ENCODE measurements at regions not wholly inside any gene's neighbourhood (a gene's known extent, or its start where the extent isn't known, plus 50 kb on each side); places are given as distances from the start of the nearest gene placed in this dataset.
"Not testable (repeated sequence)": the region's sequence is repeated elsewhere in the genome, so short reads cannot be mapped to it uniquely, and the experiment has no call there.

GRCh38 chr4:3877236-3877635 is 111.1 kb downstream of the ADRA2C start:
- Mint-ChIP-seq H3K27ac (peak overlapping the region in 1 of 6 donors; percentile 28), H3K36me3 (peaks cover 18 to 21% of the 10 kb centered on the region in 2 donors), H3K4me1 (peaks cover 18 to 21% (median 20%) of the 10 kb centered on the region in 3 donors), H3K9me3 (peaks cover 5 to 28% (median 22%) of the 10 kb centered on the region in 7 donors), H3K4me3 (no peak overlapping the region), H3K27me3 (peaks cover 44 to 82% (median 68%) of the 10 kb centered on the region in 3 donors)
- DNase-seq (no peak), ATAC-seq (ENCODE audit: low read depth in 2 of 2) (no peak)

GRCh38 chr4:3877868-3878267 is 111.7 kb downstream of the ADRA2C start:
- Mint-ChIP-seq H3K36me3 (peaks cover 18 to 21% of the 10 kb centered on the region in 2 donors), H3K9me3 (peaks cover 5 to 28% (median 22%) of the 10 kb centered on the region in 7 donors), H3K4me1 (peaks cover 16 to 20% (median 20%) of the 10 kb centered on the region in 3 donors), H3K27me3 (peaks cover 44 to 80% (median 62%) of the 10 kb centered on the region in 3 donors), H3K4me3 (no peak overlapping the region), H3K27ac (no peak overlapping the region)
- DNase-seq (no peak), ATAC-seq (ENCODE audit: low read depth in 2 of 2) (no peak)

GRCh38 chr4:3878678-3879077 is 112.5 kb downstream of the ADRA2C start:
- H3K9me3 Mint-ChIP-seq: peaks cover 5 to 28% (median 22%) of the 10 kb centered on the region in 7 donors
- H3K27ac Mint-ChIP-seq: no peak overlapping the region
- no peak for DNase-seq
- ATAC-seq (ENCODE audit: low read depth in 2 of 2): no peak
- peak overlapping the region in 4 of 8 donors; percentile 4 to 83 (median 48) for H3K4me3 Mint-ChIP-seq
- H3K27me3 Mint-ChIP-seq: peaks cover 44 to 72% (median 59%) of the 10 kb centered on the region in 3 donors
- H3K4me1 Mint-ChIP-seq: peaks cover 14 to 20% (median 17%) of the 10 kb centered on the region in 3 donors
- peaks cover 18 to 21% of the 10 kb centered on the region in 2 donors for H3K36me3 Mint-ChIP-seq

- H3K36me3 Mint-ChIP-seq: peaks cover 18 to 21% of the 10 kb centered on the region in 2 donors
- peak; percentile 76 to 81 for ATAC-seq (ENCODE audit: low read depth in 2 of 2)
- peak; percentile 17 for DNase-seq
- H3K27ac Mint-ChIP-seq: peak overlapping the region in 3 of 6 donors; percentile 38 to 82 (median 81)
- peaks cover 5 to 28% (median 22%) of the 10 kb centered on the region in 7 donors for H3K9me3 Mint-ChIP-seq
- H3K4me3 Mint-ChIP-seq: peak overlapping the region in 7 of 8 donors; percentile 8 to 83 (median 53)
- peaks cover 40 to 72% (median 61%) of the 10 kb centered on the region in 3 donors for H3K27me3 Mint-ChIP-seq
- peaks cover 14 to 20% (median 17%) of the 10 kb centered on the region in 3 donors for H3K4me1 Mint-ChIP-seq
Observed at GRCh38 chr4:3879681-3880614, 113.8 kb downstream of the ADRA2C start.

- H3K4me3 Mint-ChIP-seq: peak overlapping the region in 6 of 8 donors; percentile 33 to 58 (median 52)
- H3K27ac Mint-ChIP-seq: no peak overlapping the region
- H3K9me3 Mint-ChIP-seq: peaks cover 5 to 28% (median 22%) of the 10 kb centered on the region in 7 donors
- peaks cover 14 to 20% (median 17%) of the 10 kb centered on the region in 3 donors for H3K4me1 Mint-ChIP-seq
- DNase-seq (peak; percentile 45), ATAC-seq (ENCODE audit: low read depth in 2 of 2) (peak; percentile 66 to 77)
- peaks cover 18 to 21% of the 10 kb centered on the region in 2 donors for H3K36me3 Mint-ChIP-seq
- peaks cover 46 to 72% (median 63%) of the 10 kb centered on the region in 3 donors for H3K27me3 Mint-ChIP-seq
Observed at GRCh38 chr4:3880615-3881120, 114.5 kb downstream of the ADRA2C start.

GRCh38 chr4:3882316-3882885 is 116.2 kb downstream of the ADRA2C start:
- Mint-ChIP-seq H3K36me3 (peaks cover 11 to 18% of the 10 kb centered on the region in 2 donors), H3K9me3 (peaks cover 0 to 20% (median 14%) of the 10 kb centered on the region in 7 donors), H3K27me3 (peaks cover 45 to 77% (median 69%) of the 10 kb centered on the region in 3 donors), H3K4me1 (peaks cover 14 to 20% (median 17%) of the 10 kb centered on the region in 3 donors)
- not testable (repeated sequence) for H3K27ac Mint-ChIP-seq; ATAC-seq (ENCODE audit: low read depth in 2 of 2); H3K4me3 Mint-ChIP-seq; DNase-seq

- not testable (repeated sequence) for H3K36me3 Mint-ChIP-seq; DNase-seq; ATAC-seq (ENCODE audit: low read depth in 2 of 2); H3K9me3 Mint-ChIP-seq; H3K4me3 Mint-ChIP-seq; H3K27ac Mint-ChIP-seq
- H3K4me1 Mint-ChIP-seq: peaks cover 10 to 17% (median 12%) of the 10 kb centered on the region in 3 donors
- peaks cover 28 to 62% (median 53%) of the 10 kb centered on the region in 3 donors for H3K27me3 Mint-ChIP-seq
Observed at GRCh38 chr4:3884261-3884660, 118.1 kb downstream of the ADRA2C start.

GRCh38 chr4:3893590-3893989 is 127.4 kb downstream of the ADRA2C start:
- ATAC-seq (ENCODE audit: low read depth in 2 of 2); H3K27ac Mint-ChIP-seq; H3K4me1 Mint-ChIP-seq; H3K36me3 Mint-ChIP-seq; H3K9me3 Mint-ChIP-seq; H3K4me3 Mint-ChIP-seq: not testable (repeated sequence)
- peak; percentile 13 for DNase-seq
- peaks cover 8 to 40% (median 15%) of the 10 kb centered on the region in 3 donors for H3K27me3 Mint-ChIP-seq

- H3K4me3 Mint-ChIP-seq: not testable (repeated sequence)
Observed at GRCh38 chr4:3894086-3894959, 128.1 kb downstream of the ADRA2C start.

GRCh38 chr4:3896441-3896840 is 130.3 kb downstream of the ADRA2C start:
- no peak for ATAC-seq (ENCODE audit: low read depth in 2 of 2)
- no peak overlapping the region for H3K27ac Mint-ChIP-seq
- peaks cover 3 to 32% (median 16%) of the 10 kb centered on the region in 3 donors for H3K27me3 Mint-ChIP-seq
- H3K36me3 Mint-ChIP-seq: no peaks in the 10 kb centered on the region
- DNase-seq: no peak
- H3K4me3 Mint-ChIP-seq: no peak overlapping the region
- H3K4me1 Mint-ChIP-seq: no peaks in the 10 kb centered on the region
- no peaks in the 10 kb centered on the region for H3K9me3 Mint-ChIP-seq

More at GRCh38 chr4:3894086-3894959, 128.1 kb downstream of the ADRA2C start:
- DNase-seq; H3K36me3 Mint-ChIP-seq; H3K9me3 Mint-ChIP-seq; ATAC-seq (ENCODE audit: low read depth in 2 of 2); H3K27ac Mint-ChIP-seq; H3K4me1 Mint-ChIP-seq: not testable (repeated sequence)
- H3K27me3 Mint-ChIP-seq: peaks cover 8 to 40% (median 16%) of the 10 kb centered on the region in 3 donors

- DNase-seq, H3K36me3 Mint-ChIP-seq: not testable (repeated sequence)
- peaks cover 6 to 31% (median 16%) of the 10 kb centered on the region in 3 donors for H3K27me3 Mint-ChIP-seq
Observed at GRCh38 chr4:3896871-3897578, 130.8 kb downstream of the ADRA2C start.

GRCh38 chr4:3898098-3898497 is 131.9 kb downstream of the ADRA2C start:
- DNase-seq (no peak), ATAC-seq (ENCODE audit: low read depth in 2 of 2) (no peak)
- H3K4me1 Mint-ChIP-seq: no peaks in the 10 kb centered on the region
- peaks cover 0 to 2% (median 0%) of the 10 kb centered on the region in 7 donors for H3K9me3 Mint-ChIP-seq
- H3K36me3 Mint-ChIP-seq: no peaks in the 10 kb centered on the region
- no peak overlapping the region for H3K27ac Mint-ChIP-seq
- no peak overlapping the region for H3K4me3 Mint-ChIP-seq
- H3K27me3 Mint-ChIP-seq: peaks cover 7 to 27% (median 11%) of the 10 kb centered on the region in 3 donors

More at GRCh38 chr4:3896871-3897578, 130.8 kb downstream of the ADRA2C start:
- not testable (repeated sequence) for H3K27ac Mint-ChIP-seq; ATAC-seq (ENCODE audit: low read depth in 2 of 2); H3K9me3 Mint-ChIP-seq; H3K4me3 Mint-ChIP-seq; H3K4me1 Mint-ChIP-seq
